Vagina (tissue), 2 donors: ENCODE measurements at regions not wholly inside any gene's neighbourhood (a gene's known extent, or its start where the extent isn't known, plus 50 kb on each side); places are given as distances from the start of the nearest gene placed in this dataset.

ENCODE experiments used
- DNase-seq, 2 donors: peaks; one replicate each; pipeline ENCODE4 v3.0.0-alpha.2; 2017; ENCODE audit errors: extremely low spot score in 2 of 2
- H3K27ac ChIP-seq: fragments of 200-600 bp; sonication (generic); one replicate; pipeline ENCODE4 v1.5.1; 2019
- H3K27me3 ChIP-seq: fragments of 200-600 bp; sonication (generic); one replicate; pipeline ENCODE4 v1.5.1; 2019
- H3K36me3 ChIP-seq, 2 donors: fragments of 200-600 bp; sonication (generic); one replicate each; pipeline ENCODE4 v1.5.1; 2017 to 2019
- H3K4me1 ChIP-seq: fragments of 200-600 bp; sonication (generic); one replicate; pipeline ENCODE4 v1.5.1; 2019
- H3K4me3 ChIP-seq, 2 donors: fragments of 200-600 bp; sonication (generic); 1 replicate in 1 of 2; 2 replicates in 1 of 2; pipeline ENCODE4 v1.5.1; 2016 to 2019
- H3K9me3 ChIP-seq: fragments of 200-600 bp; sonication (generic); one replicate; pipeline ENCODE4 v1.5.1; 2019
- POLR2A ChIP-seq, 2 donors: fragments of 450-650 bp; IDR thresholded peaks; one replicate each; pipeline ENCODE4 v1.6.1; 2017; ENCODE audit warnings: antibody characterized with exemption in 2 of 2, mild to moderate bottlenecking in 2 of 2, moderate library complexity in 2 of 2
- POLR2AphosphoS5 ChIP-seq, 2 donors: sonication (generic); formaldehyde crosslinking; IDR thresholded peaks; one replicate each; pipeline ENCODE4 v1.9.0; 2017; ENCODE audit warnings: antibody characterized with exemption in 2 of 2, mild to moderate bottlenecking in 2 of 2, low read depth in 1 of 2; ENCODE audit not compliant: insufficient read depth in 1 of 2
- intact Hi-C: fragments of 100-400 bp; cut with DNase I; formaldehyde crosslinking; loops from one replicate; pipeline ENCODE4 v1.15.1; 2023
- TF ChIP-seq, protein P1 (sequence below), 3 experiments: fragments of 450-650 bp in 2 of 3; fragments of 200-600 bp in 1 of 3; sonication (generic) in 1 of 3; IDR thresholded peaks; one replicate each; pipeline ENCODE4 v1.5.1; 2017 to 2019; ENCODE audit warnings: antibody characterized with exemption in 3 of 3, mild to moderate bottlenecking in 2 of 3, moderate library complexity in 2 of 3

GRCh38 chr4:44859477-44859876, 133.1 kb upstream of the GNPDA2 start:
- intact Hi-C loops = no loop called here
- Histone ChIP-seq H3K27me3 (no peaks in the 10 kb centered on the region), H3K27ac (no peak overlapping the region), H3K4me1 (no peaks in the 10 kb centered on the region), H3K9me3 (no peaks in the 10 kb centered on the region), H3K36me3 (no peaks in the 10 kb centered on the region), H3K4me3 (no peak overlapping the region)
- DNase-seq = no peak
- no peak for TF ChIP-seq POLR2A (IDR thresholded peaks at IDR 0.05)
- TF ChIP-seq, protein P1, sequence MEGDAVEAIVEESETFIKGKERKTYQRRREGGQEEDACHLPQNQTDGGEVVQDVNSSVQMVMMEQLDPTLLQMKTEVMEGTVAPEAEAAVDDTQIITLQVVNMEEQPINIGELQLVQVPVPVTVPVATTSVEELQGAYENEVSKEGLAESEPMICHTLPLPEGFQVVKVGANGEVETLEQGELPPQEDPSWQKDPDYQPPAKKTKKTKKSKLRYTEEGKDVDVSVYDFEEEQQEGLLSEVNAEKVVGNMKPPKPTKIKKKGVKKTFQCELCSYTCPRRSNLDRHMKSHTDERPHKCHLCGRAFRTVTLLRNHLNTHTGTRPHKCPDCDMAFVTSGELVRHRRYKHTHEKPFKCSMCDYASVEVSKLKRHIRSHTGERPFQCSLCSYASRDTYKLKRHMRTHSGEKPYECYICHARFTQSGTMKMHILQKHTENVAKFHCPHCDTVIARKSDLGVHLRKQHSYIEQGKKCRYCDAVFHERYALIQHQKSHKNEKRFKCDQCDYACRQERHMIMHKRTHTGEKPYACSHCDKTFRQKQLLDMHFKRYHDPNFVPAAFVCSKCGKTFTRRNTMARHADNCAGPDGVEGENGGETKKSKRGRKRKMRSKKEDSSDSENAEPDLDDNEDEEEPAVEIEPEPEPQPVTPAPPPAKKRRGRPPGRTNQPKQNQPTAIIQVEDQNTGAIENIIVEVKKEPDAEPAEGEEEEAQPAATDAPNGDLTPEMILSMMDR (IDR thresholded peaks at IDR 0.05) = no peak
- no peak for TF ChIP-seq POLR2AphosphoS5 (IDR thresholded peaks at IDR 0.05; ENCODE audit: insufficient read depth in 1 of 2, low read depth in 1 of 2)

- Histone ChIP-seq H3K27ac (no peak overlapping the region), H3K27me3 (no peaks in the 10 kb centered on the region), H3K4me3 (no peak overlapping the region), H3K36me3 (no peaks in the 10 kb centered on the region), H3K9me3 (peaks cover under 1% of the 10 kb centered on the region), H3K4me1 (no peaks in the 10 kb centered on the region)
- TF ChIP-seq POLR2AphosphoS5 (IDR thresholded peaks at IDR 0.05; ENCODE audit: insufficient read depth in 1 of 2, low read depth in 1 of 2) (no peak), POLR2A (IDR thresholded peaks at IDR 0.05) (no peak)
- TF ChIP-seq, protein P1 (IDR thresholded peaks at IDR 0.05) = no peak
- DNase-seq = no peak
- intact Hi-C loops = no loop called here
Observed at GRCh38 chr4:44848466-44848865, 122.1 kb upstream of the GNPDA2 start.

DNA sequence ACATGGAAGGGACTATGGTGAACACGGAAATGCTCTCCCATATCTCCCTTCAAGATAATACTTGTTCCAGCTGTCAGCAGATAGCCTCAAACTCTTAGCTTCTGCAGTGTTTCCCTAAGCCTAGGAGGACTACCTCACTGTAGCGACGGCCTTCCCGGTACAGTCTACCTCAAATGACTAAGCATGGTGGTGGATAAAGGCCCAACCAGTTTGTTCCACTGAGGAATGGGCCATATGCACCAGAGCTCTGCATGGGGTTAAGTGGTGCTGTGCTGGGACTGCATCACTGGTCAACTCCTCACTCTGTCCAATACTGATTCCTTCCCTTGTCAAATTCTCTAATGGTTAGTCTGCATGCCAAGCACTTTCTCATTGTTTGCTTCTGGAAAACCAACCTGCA, 119.6 kb upstream of the GNPDA2 start:
- no peaks in the 10 kb centered on the region for H3K27me3 ChIP-seq
- H3K27ac ChIP-seq = no peak overlapping the region
- no peaks in the 10 kb centered on the region for H3K36me3 ChIP-seq
- H3K4me3 ChIP-seq = no peak overlapping the region
- no peaks in the 10 kb centered on the region for H3K9me3 ChIP-seq
- intact Hi-C loops = no loop called here
- TF ChIP-seq POLR2AphosphoS5 (IDR thresholded peaks at IDR 0.05; ENCODE audit: insufficient read depth in 1 of 2, low read depth in 1 of 2) (no peak), POLR2A (IDR thresholded peaks at IDR 0.05) (no peak)
- TF ChIP-seq, protein P1 (IDR thresholded peaks at IDR 0.05) = no peak
- no peaks in the 10 kb centered on the region for H3K4me1 ChIP-seq
- no peak for DNase-seq

- Histone ChIP-seq H3K4me3 (no peak overlapping the region), H3K9me3 (no peaks in the 10 kb centered on the region), H3K27ac (no peak overlapping the region), H3K4me1 (no peaks in the 10 kb centered on the region), H3K27me3 (no peaks in the 10 kb centered on the region), H3K36me3 (no peaks in the 10 kb centered on the region)
- no peak for TF ChIP-seq POLR2A (IDR thresholded peaks at IDR 0.05)
- TF ChIP-seq, protein P1 (IDR thresholded peaks at IDR 0.05) = no peak
- TF ChIP-seq POLR2AphosphoS5 (IDR thresholded peaks at IDR 0.05; ENCODE audit: insufficient read depth in 1 of 2, low read depth in 1 of 2) = no peak
- no peak for DNase-seq
- intact Hi-C loops = no loop called here
Observed at GRCh38 chr4:44845309-44845708, 119.0 kb upstream of the GNPDA2 start.

DNA sequence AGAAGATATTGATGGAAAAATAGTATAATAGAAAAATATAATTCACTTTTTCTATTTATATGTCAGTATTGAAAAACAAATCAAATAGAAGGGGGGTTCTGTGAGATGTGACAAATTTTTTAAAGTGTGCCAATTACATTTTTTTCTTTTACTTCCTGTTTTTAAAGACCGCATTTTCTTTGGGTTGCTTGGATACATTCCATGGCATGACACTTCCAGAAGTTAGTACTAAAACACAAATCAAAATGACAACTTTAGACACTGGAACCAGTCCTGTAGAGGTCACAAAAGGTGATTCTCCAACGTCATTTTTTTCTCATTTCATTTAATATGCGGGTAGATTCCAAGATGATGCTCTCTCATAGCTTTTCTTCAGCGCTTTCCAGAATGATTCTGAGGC, 116.2 kb upstream of the GNPDA2 start:
- Histone ChIP-seq H3K9me3 (no peaks in the 10 kb centered on the region), H3K36me3 (no peaks in the 10 kb centered on the region), H3K4me3 (no peak overlapping the region), H3K27me3 (no peaks in the 10 kb centered on the region), H3K27ac (no peak overlapping the region), H3K4me1 (no peaks in the 10 kb centered on the region)
- TF ChIP-seq, protein P1 (IDR thresholded peaks at IDR 0.05) = no peak
- no peak for TF ChIP-seq POLR2AphosphoS5 (IDR thresholded peaks at IDR 0.05; ENCODE audit: insufficient read depth in 1 of 2, low read depth in 1 of 2)
- no peak for TF ChIP-seq POLR2A (IDR thresholded peaks at IDR 0.05)
- intact Hi-C loops = no loop called here
- DNase-seq = no peak
